Fibroblast of pulmonary artery (primary cell): ENCODE measurements at regions not wholly inside any gene's neighbourhood (a gene's known extent, or its start where the extent isn't known, plus 50 kb on each side); places are given as distances from the start of the nearest gene placed in this dataset.
"Not testable (repeated sequence)": the region's sequence is repeated elsewhere in the genome, so short reads cannot be mapped to it uniquely, and the experiment has no call there.

Source experiments
- DNase-seq: peaks from one replicate; pipeline ENCODE4 v3.0.0-alpha.2; 2010; ENCODE audit warnings: low read depth
- H3K4me3 ChIP-seq: replicated peaks from 2 replicates; pipeline ENCODE4 v1.5.1; 2011; ENCODE audit warnings: low read depth, mild to moderate bottlenecking, control low read depth, low read length, moderate library complexity
- TF ChIP-seq, protein P1 (sequence below): IDR thresholded peaks from 2 replicates; pipeline ENCODE4 v1.5.1; 2011; ENCODE audit warnings: mild to moderate bottlenecking, control low read depth, low read length, inconsistent platforms; ENCODE audit errors: missing control alignments

DNA sequence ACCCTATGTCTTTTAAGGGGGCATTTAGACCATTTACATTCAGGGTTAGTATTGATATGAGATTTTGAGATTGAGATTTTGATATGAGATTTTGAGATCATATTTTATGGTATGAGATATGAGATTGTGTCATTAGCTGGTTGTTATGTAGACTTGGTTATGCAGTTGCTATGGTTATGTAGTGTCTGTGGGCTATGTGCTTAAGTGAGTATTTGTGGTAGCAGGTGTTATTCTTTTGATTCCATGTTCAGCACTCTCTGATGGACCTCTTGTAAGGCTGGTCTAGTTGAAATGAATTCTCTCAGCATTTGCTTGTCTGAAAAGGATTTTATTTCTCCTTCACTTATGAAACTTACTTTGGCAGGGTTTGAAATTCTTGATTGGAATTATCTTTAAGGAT lies 225.4 kb downstream of the SATB1 start:
- no peak for DNase-seq
- H3K4me3 ChIP-seq = no peak overlapping the region
- TF ChIP-seq, protein P1, sequence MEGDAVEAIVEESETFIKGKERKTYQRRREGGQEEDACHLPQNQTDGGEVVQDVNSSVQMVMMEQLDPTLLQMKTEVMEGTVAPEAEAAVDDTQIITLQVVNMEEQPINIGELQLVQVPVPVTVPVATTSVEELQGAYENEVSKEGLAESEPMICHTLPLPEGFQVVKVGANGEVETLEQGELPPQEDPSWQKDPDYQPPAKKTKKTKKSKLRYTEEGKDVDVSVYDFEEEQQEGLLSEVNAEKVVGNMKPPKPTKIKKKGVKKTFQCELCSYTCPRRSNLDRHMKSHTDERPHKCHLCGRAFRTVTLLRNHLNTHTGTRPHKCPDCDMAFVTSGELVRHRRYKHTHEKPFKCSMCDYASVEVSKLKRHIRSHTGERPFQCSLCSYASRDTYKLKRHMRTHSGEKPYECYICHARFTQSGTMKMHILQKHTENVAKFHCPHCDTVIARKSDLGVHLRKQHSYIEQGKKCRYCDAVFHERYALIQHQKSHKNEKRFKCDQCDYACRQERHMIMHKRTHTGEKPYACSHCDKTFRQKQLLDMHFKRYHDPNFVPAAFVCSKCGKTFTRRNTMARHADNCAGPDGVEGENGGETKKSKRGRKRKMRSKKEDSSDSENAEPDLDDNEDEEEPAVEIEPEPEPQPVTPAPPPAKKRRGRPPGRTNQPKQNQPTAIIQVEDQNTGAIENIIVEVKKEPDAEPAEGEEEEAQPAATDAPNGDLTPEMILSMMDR = no peak

DNA sequence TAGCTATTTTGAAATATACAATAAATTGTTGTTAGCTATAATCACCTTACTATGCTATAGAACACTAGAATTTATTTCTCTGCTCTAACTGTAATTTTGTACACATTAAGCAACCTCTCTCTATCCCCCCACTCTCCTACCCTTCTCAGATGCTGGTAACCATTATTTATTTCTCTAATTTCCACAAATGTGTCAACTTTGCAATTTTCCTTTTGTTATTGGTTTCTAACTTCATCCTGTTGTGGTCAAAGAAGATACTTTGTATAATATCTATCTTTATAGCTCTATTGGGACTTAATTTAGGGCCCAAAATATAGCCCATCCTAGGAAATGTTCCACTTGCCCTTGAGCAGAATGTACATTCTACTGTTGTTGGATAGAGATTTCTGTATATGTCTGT lies 229.3 kb downstream of the SATB1 start:
- DNase-seq = no peak
- no peak overlapping the region for H3K4me3 ChIP-seq
- TF ChIP-seq, protein P1 = no peak

DNA sequence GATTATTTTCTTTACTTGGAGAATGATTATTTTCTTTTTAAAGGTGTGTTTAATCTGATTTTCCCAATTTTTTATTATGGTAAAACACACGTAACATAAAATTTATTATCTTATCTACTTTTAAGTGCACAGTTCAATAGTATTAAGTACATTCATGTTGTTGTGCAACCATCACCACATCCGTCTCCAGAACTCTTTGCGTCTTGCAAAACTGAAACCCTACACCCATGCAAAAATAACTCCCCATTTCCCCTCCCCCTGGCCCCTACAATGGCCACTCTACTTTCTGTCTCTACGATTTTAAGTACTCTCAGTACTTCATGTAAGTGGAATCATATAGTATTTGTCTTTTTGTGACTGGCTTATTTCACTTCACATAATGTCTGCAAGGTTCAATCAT lies 230.7 kb downstream of the SATB1 start:
- TF ChIP-seq, protein P1 = no peak
- peak; percentile 46 for DNase-seq
- no peak overlapping the region for H3K4me3 ChIP-seq

DNA sequence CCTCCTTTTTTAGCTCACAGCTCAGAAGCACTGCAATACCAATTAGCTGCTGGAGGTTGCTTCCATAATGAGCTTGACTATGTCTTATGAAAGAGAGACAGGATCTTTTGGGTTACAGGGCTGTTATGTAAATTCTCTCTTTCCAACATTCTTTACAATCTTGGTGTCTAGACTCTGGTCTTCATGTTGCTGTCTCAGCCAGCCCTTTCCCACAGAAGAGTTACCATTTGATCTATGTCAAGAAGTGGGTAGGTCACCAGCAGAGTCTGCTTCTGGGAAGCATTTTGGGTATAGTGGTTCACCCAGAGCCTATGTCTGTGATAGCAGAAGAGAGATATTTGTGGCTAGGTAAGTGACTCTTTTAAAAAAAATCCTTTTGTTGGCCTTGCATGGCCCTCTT lies 234.5 kb downstream of the SATB1 start:
- DNase-seq = no peak
- TF ChIP-seq, protein P1 = no peak

DNA sequence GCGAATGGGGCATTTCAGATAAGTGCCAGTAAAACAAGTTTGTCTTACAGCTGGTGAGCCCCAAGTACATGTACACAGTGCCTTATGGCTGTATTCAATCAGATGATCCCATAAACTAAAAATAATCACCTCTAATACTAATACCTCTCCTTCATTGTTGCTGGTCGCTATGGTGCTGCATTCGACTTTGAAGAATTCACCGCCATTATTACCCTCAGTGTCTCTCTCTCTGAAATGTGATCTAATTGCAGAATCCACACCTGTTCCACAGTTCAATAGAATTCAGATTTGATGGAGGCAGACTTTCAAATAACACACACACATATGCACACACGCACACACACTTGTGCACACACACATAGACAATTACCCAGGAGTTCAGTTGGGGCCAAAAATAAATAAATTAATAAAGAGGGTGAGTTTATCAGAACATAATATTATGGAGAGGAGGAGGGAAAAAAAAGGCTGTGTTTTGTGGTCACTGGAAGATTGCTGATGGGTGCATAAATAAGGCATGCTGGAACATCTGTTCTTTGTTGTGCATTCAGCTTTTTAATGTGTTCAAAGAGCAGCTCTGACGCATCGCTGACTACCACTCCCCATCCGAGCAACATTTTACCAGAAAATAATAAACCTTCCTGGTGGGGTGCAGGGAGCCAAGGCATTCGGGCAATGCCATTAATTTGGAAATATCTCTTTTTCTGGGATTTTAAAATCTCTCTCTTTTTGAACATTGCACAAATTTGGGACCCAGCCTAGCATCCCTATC lies 235.7 kb downstream of the SATB1 start:
- DNase-seq = no peak
- no peak overlapping the region for H3K4me3 ChIP-seq
- TF ChIP-seq, protein P1 = no peak

More for the DNA sequence above, 234.5 kb downstream of the SATB1 start:
- H3K4me3 ChIP-seq = no peak overlapping the region

DNA sequence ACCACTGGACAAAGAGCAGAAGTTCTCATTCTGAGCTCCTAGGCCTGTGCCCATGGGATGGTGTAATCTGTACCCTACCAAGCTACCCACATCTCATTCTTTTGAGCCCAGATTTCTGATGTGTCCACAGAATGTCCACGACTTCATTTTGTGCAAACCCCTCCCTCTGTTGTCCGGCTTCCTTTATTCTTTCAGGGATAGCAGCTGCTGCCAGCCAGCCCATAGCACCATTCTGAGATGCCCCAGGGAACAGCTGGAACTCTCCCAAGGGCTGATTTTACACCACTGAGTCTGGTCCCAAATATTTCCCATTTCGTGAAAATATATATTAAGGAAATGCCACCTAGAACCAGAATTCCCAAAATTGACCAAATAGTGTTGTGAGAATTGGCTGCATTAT lies 236.6 kb downstream of the SATB1 start:
- no peak overlapping the region for H3K4me3 ChIP-seq
- no peak for DNase-seq
- TF ChIP-seq, protein P1 = no peak

DNA sequence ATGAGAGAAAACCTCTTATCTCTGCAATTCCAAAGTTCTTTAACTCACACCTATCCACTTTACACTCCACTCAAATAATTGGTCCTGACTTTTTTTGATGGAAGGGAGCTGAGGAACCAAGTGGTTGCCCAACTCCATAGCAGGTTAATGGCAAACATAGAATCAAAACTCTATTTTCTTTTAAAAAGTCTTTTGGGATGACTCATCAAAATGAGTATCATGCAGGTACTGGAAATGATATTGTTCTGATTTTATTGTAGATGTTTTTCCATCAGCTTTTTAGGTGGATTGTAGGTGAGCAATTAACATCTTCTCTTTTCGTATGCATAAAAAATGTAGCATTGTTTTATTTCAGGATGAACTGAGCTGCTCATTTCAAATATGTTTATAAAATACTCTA lies 239.5 kb downstream of the SATB1 start:
- no peak overlapping the region for H3K4me3 ChIP-seq
- TF ChIP-seq, protein P1 = no peak
- no peak for DNase-seq

DNA sequence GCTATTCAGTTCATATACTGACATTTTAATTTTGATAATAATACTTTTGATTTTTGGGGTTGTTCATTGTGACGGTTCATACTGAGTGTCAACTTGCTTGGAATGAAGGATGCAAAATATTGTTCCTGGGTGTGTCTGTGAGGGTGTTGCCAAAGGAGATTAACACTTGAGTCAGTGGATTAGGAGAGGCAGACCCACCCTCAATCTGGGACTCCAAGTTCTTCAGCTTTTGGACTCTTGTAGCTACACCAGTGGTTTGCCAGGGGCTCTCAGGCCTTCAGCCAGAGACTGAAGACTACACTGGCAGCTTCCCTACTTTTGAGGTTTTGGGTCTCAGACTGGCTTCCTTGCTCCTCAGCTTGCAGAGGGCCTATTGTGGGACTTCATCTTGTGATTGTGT lies 242.2 kb downstream of the SATB1 start:
- DNase-seq, H3K4me3 ChIP-seq: not testable (repeated sequence)
